C4-2B (cell line): ENCODE measurements at regions not wholly inside any gene's neighbourhood (a gene's known extent, or its start where the extent isn't known, plus 50 kb on each side); places are given as distances from the start of the nearest gene placed in this dataset.

Experiments
- H3K27ac ChIP-seq: fragments of 450-650 bp; 2 replicates; pipeline ENCODE4 v1.5.1; 2017
- CTCF ChIP-seq: fragments of 450-650 bp; conservative IDR thresholded peaks from 2 replicates; pipeline ENCODE4 v1.5.1; 2017; ENCODE audit warnings: mild to moderate bottlenecking
- ZFX ChIP-seq: fragments of 450-650 bp; IDR thresholded peaks from 2 replicates; pipeline ENCODE4 v1.6.1; 2017

- TF ChIP-seq ZFX (no peak), CTCF (no peak)
- H3K27ac ChIP-seq = no peak overlapping the region
Observed at GRCh38 chr1:69388044-69388443, 179.7 kb upstream of the LRRC7 start.

GRCh38 chr1:69400128-69400527, 167.6 kb upstream of the LRRC7 start:
- H3K27ac ChIP-seq = no peak overlapping the region
- TF ChIP-seq CTCF (no peak), ZFX (no peak)

GRCh38 chr1:69401879-69402278, 165.8 kb upstream of the LRRC7 start:
- TF ChIP-seq CTCF (no peak), ZFX (no peak)
- H3K27ac ChIP-seq = no peak overlapping the region

- H3K27ac ChIP-seq = no peak overlapping the region
- TF ChIP-seq ZFX = no peak
- TF ChIP-seq CTCF = no peak
Observed at GRCh38 chr1:69403756-69404320, 163.9 kb upstream of the LRRC7 start.

- TF ChIP-seq ZFX = no peak
- no peak for TF ChIP-seq CTCF
- H3K27ac ChIP-seq = no peak overlapping the region
Observed at GRCh38 chr1:69404486-69404885, 163.2 kb upstream of the LRRC7 start.

GRCh38 chr1:69406244-69406643, 161.5 kb upstream of the LRRC7 start:
- H3K27ac ChIP-seq = no peak overlapping the region
- TF ChIP-seq CTCF (no peak), ZFX (no peak)

GRCh38 chr1:69409731-69410456, 157.8 kb upstream of the LRRC7 start:
- H3K27ac ChIP-seq = no peak overlapping the region
- TF ChIP-seq CTCF (no peak), ZFX (no peak)
